PC-3 (cell line): ENCODE measurements at regions not wholly inside any gene's neighbourhood (a gene's known extent, or its start where the extent isn't known, plus 50 kb on each side); places are given as distances from the start of the nearest gene placed in this dataset.
"Not testable (repeated sequence)": the region's sequence is repeated elsewhere in the genome, so short reads cannot be mapped to it uniquely, and the experiment has no call there.

ENCODE experiments used
- CTCF ChIP-seq: fragments of 300-600 bp; sonication (generic); conservative IDR thresholded peaks from 2 replicates; pipeline ENCODE4 v1.5.1; 2017; ENCODE audit warnings: antibody characterized with exemption, low read depth, mild to moderate bottlenecking, low read length
- EZH2 ChIP-seq: fragments of 300-600 bp; sonication (generic); IDR thresholded peaks from one replicate; pipeline ENCODE4 v1.6.1; 2017; ENCODE audit warnings: antibody characterized with exemption, mild to moderate bottlenecking, low read length; ENCODE audit not compliant: unreplicated experiment

- TF ChIP-seq CTCF, EZH2: not testable (repeated sequence)
Measured at GRCh38 chr4:120200573-120201110, 134.0 kb upstream of the MAD2L1 start.
